ENCODE measurements at regions not wholly inside any gene's neighbourhood (a gene's known extent, or its start where the extent isn't known, plus 50 kb on each side); places are given as distances from the start of the nearest gene placed in this dataset.

DNA sequence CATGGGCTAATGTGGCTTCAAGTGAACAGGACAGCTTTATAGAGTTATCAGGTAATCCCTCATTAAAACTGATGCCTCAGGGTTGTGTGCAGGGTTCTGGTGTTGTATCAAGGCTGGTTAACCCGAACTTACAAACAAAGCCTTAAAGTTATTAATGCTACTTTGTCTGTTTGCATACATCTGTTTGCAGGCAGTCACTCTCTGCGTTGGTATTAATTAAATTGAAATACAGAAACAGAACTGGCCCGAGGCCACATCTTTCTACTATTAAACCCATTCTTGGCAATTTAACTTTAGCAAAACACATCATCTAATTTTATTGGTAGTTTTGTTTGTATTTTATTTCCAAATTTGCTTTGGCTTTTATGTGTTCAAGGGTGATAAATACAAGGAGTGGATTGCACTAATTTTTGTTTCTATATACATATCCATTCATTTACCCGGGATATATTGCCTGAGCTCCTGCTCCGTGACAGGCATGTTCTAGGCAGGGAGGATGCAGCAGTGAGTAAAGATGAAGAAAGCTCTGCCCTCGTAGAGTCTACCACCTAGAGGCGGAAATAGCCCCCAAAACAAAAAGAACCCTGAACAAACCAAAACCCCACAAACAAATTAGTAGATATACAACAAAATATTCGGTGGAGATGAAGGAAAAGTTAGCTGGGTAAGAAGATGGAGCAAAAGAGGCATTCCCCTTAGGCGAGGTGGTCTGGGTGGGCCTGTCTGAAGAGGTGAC lies 164.2 kb downstream of the MACROH2A1 start (continued):
- TF ChIP-seq, protein P1, sequence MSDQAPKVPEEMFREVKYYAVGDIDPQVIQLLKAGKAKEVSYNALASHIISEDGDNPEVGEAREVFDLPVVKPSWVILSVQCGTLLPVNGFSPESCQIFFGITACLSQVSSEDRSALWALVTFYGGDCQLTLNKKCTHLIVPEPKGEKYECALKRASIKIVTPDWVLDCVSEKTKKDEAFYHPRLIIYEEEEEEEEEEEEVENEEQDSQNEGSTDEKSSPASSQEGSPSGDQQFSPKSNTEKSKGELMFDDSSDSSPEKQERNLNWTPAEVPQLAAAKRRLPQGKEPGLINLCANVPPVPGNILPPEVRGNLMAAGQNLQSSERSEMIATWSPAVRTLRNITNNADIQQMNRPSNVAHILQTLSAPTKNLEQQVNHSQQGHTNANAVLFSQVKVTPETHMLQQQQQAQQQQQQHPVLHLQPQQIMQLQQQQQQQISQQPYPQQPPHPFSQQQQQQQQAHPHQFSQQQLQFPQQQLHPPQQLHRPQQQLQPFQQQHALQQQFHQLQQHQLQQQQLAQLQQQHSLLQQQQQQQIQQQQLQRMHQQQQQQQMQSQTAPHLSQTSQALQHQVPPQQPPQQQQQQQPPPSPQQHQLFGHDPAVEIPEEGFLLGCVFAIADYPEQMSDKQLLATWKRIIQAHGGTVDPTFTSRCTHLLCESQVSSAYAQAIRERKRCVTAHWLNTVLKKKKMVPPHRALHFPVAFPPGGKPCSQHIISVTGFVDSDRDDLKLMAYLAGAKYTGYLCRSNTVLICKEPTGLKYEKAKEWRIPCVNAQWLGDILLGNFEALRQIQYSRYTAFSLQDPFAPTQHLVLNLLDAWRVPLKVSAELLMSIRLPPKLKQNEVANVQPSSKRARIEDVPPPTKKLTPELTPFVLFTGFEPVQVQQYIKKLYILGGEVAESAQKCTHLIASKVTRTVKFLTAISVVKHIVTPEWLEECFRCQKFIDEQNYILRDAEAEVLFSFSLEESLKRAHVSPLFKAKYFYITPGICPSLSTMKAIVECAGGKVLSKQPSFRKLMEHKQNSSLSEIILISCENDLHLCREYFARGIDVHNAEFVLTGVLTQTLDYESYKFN (CRISPR knock-in tag; conservative IDR thresholded peaks at IDR 0.05), result no peak

DNA sequence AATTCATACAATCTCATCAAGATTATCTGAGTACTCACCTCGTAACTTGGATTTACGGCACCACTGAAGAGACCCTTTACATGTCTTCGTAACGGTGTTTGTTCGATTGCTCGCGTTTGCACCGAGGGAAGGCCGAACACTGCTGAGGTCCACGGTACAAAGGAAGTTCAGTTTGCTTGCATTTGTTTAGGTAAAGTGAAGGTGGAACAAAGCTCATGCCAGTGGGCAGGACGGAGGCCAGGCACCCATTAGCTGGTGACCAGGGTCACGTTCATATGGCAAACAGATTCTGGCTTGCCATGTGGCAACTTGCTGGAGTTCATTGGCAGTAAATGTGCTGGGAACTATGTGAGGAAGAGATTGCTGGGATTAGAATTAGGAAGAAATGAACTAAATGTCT lies 164.8 kb downstream of the MACROH2A1 start:
- Histone ChIP-seq H2AFZ (ENCODE audit: low read length) (no peak overlapping the region), H3K4me3 (replicated peaks in 1 of 3; ENCODE audit: insufficient read depth in 1 of 3, low read depth in 2 of 3, low read length in 3 of 3) (peak overlapping the region in 1 of 3 experiments; percentile 15; a peak in 1 of 6 replicates), H3K27ac (ENCODE audit: extremely low read length, insufficient read depth, low read length) (peak overlapping the region; percentile 39), H3K36me3 (replicated peaks in 1 of 2; ENCODE audit: control insufficient read depth in 1 of 2, insufficient read depth in 2 of 2, low read length in 2 of 2) (no peaks in the 10 kb centered on the region), H3K4me2 (ENCODE audit: low read depth, low read length) (peak overlapping the region; percentile 49), H3K9ac (ENCODE audit: insufficient read depth, low read depth, low read length) (peak overlapping the region; percentile 1; the same call in 1 of the 2 replicates), H3K27me3 (ENCODE audit: control insufficient read depth in 1 of 2, insufficient read depth in 2 of 2, low read length in 2 of 2) (no peaks in the 10 kb centered on the region), H3K9me3 (ENCODE audit: low read length) (no peaks in the 10 kb centered on the region), H3K4me1 (ENCODE audit: insufficient read depth, low read length) (peaks cover 53% of the 10 kb centered on the region), H4K20me1 (ENCODE audit: insufficient read depth, low read length) (no peaks in the 10 kb centered on the region), H3K79me2 (ENCODE audit: insufficient read depth, low read length) (no peaks in the 10 kb centered on the region)
- 9% methylated on average over 12 of the region's 12 CpGs for WGBS (ENCODE audit: low lambda C conversion rate)
- intact Hi-C loops (cut with micrococcal nuclease; ENCODE audit: unreplicated experiment), result no loop called here
- ATAC-seq (peak; percentile 54), FAIRE-seq (peak; percentile 75), DNase-seq (ENCODE audit: low spot score) (peak; percentile 44)
- CTCF ChIA-PET (ENCODE audit: low intra/inter-chr PET ratio, low total read pairs), result no interaction called here
- in situ Hi-C loops (cut with HindIII; ENCODE audit: extremely low pct_ligation_motif_present, low pct_unique_long_range_greater_than_20kb), result no loop called here
- no TSS peak for BruUV-seq (replicated peaks)
- POLR2A ChIA-PET, result interaction anchor here (0.6 to 2.0 kb wide), 3 partner anchors 12 to 70 kb away, joined by 3 to 12 read pairs (median 7); no protein-coding TSS in a partner anchor
- no peak for TF ChIP-seq ZNF160 (CRISPR knock-in tag; IDR thresholded peaks at IDR 0.05)
- TF ChIP-seq REPIN1 (CRISPR knock-in tag; IDR thresholded peaks at IDR 0.05; ENCODE audit: borderline replicate concordance, low read depth), result no peak
- no peak for TF ChIP-seq NCOA5 (CRISPR knock-in tag; IDR thresholded peaks at IDR 0.05)
- 0 out of 2 replicates have a peak, but pooled peaks have one; percentile 22 for TF ChIP-seq RXRB (CRISPR knock-in tag; IDR thresholded peaks at IDR 0.05; ENCODE audit: borderline replicate concordance)
- 0 out of 2 replicates have a peak, but pooled peaks have one; percentile 23 for TF ChIP-seq ELF3 (CRISPR knock-in tag; IDR thresholded peaks at IDR 0.05)
- TF ChIP-seq, protein P2, sequence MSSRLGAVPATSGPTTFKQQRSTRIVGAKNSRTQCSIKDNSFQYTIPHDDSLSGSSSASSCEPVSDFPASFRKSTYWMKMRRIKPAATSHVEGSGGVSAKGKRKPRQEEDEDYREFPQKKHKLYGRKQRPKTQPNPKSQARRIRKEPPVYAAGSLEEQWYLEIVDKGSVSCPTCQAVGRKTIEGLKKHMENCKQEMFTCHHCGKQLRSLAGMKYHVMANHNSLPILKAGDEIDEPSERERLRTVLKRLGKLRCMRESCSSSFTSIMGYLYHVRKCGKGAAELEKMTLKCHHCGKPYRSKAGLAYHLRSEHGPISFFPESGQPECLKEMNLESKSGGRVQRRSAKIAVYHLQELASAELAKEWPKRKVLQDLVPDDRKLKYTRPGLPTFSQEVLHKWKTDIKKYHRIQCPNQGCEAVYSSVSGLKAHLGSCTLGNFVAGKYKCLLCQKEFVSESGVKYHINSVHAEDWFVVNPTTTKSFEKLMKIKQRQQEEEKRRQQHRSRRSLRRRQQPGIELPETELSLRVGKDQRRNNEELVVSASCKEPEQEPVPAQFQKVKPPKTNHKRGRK (CRISPR knock-in tag; IDR thresholded peaks at IDR 0.05), result no peak
- TF ChIP-seq KLF12 (CRISPR knock-in tag; IDR thresholded peaks at IDR 0.05; ENCODE audit: borderline replicate concordance), result no peak
- TF ChIP-seq SOX6 (IDR thresholded peaks at IDR 0.05), result no peak
- TF ChIP-seq SOX6 (CRISPR knock-in tag; IDR thresholded peaks at IDR 0.05), result peak; percentile 65
- TF ChIP-seq ZNF256 (CRISPR knock-in tag; conservative IDR thresholded peaks at IDR 0.05), result no peak
- no peak for TF ChIP-seq JUN (CRISPR knock-in tag; IDR thresholded peaks at IDR 0.05)
- TF ChIP-seq ZNF441 (CRISPR knock-in tag; IDR thresholded peaks at IDR 0.05; ENCODE audit: borderline replicate concordance), result peak; percentile 40; the same call in 1 of the 2 replicates
- TF ChIP-seq, protein P3, sequence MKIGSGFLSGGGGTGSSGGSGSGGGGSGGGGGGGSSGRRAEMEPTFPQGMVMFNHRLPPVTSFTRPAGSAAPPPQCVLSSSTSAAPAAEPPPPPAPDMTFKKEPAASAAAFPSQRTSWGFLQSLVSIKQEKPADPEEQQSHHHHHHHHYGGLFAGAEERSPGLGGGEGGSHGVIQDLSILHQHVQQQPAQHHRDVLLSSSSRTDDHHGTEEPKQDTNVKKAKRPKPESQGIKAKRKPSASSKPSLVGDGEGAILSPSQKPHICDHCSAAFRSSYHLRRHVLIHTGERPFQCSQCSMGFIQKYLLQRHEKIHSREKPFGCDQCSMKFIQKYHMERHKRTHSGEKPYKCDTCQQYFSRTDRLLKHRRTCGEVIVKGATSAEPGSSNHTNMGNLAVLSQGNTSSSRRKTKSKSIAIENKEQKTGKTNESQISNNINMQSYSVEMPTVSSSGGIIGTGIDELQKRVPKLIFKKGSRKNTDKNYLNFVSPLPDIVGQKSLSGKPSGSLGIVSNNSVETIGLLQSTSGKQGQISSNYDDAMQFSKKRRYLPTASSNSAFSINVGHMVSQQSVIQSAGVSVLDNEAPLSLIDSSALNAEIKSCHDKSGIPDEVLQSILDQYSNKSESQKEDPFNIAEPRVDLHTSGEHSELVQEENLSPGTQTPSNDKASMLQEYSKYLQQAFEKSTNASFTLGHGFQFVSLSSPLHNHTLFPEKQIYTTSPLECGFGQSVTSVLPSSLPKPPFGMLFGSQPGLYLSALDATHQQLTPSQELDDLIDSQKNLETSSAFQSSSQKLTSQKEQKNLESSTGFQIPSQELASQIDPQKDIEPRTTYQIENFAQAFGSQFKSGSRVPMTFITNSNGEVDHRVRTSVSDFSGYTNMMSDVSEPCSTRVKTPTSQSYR (CRISPR knock-in tag; IDR thresholded peaks at IDR 0.05; ENCODE audit: borderline replicate concordance), result peak; percentile 36; the same call in 1 of the 2 replicates

Measured in HepG2 (cell line).